Neural cell (in vitro differentiated cells): ENCODE measurements at regions not wholly inside any gene's neighbourhood (a gene's known extent, or its start where the extent isn't known, plus 50 kb on each side); places are given as distances from the start of the nearest gene placed in this dataset.

ENCODE experiments used
- H2AFZ ChIP-seq: fragments of 200-600, 300-800 bp; sonication (generic), shearing (Covaris generic); 2 replicates; pipeline ENCODE4 v1.6.0; 2014; ENCODE audit warnings: low read depth, mild to moderate bottlenecking, antibody characterized with exemption, low read length, moderate library complexity
- H3F3A ChIP-seq: fragments of 200-600 bp; shearing (Covaris generic); 2 replicates; pipeline ENCODE4 v1.6.1; 2016; ENCODE audit warnings: mild to moderate bottlenecking, moderate library complexity, mixed read lengths, antibody characterized with exemption, low read length; ENCODE audit not compliant: insufficient read depth, poor library complexity, severe bottlenecking
- H3K27ac ChIP-seq: fragments of 200-600, 300-800 bp; sonication (generic), shearing (Covaris generic); 2 replicates; pipeline ENCODE4 v1.5.1; 2014; ENCODE audit warnings: mild to moderate bottlenecking, low read length, moderate library complexity
- H3K27me3 ChIP-seq: fragments of 300-800, 200-600 bp; sonication (generic), shearing (Covaris generic); 2 replicates; pipeline ENCODE4 v1.6.0; 2014; ENCODE audit warnings: mild to moderate bottlenecking, low read depth, low read length, moderate library complexity; ENCODE audit not compliant: insufficient read depth
- H3K36me3 ChIP-seq: fragments of 300-800, 200-600 bp; sonication (generic), shearing (Covaris generic); 2 replicates; pipeline ENCODE4 v1.5.1; 2014; ENCODE audit warnings: mild to moderate bottlenecking, antibody characterized with exemption, low read length, moderate library complexity; ENCODE audit not compliant: insufficient read depth
- H3K4me2 ChIP-seq: fragments of 300-800, 200-600 bp; sonication (generic), shearing (Covaris generic); 2 replicates; pipeline ENCODE4 v1.6.0; 2014; ENCODE audit warnings: mild to moderate bottlenecking, low read length
- H3K4me3 ChIP-seq: fragments of 300-800, 200-600 bp; sonication (generic), shearing (Covaris generic); 2 replicates; pipeline ENCODE4 v1.5.1; 2014; ENCODE audit warnings: mild to moderate bottlenecking, low read length, moderate library complexity
- H3K79me2 ChIP-seq: fragments of 200-600 bp; shearing (Covaris generic); replicated peaks from 2 replicates; pipeline ENCODE4 v1.6.0; 2014; ENCODE audit warnings: mild to moderate bottlenecking, low read length, moderate library complexity; ENCODE audit not compliant: insufficient read depth
- H3K9ac ChIP-seq: fragments of 300-800, 200-600 bp; sonication (generic), shearing (Covaris generic); 2 replicates; pipeline ENCODE4 v1.6.1; 2016; ENCODE audit warnings: mild to moderate bottlenecking, low read length, mixed read lengths
- H3K9me2 ChIP-seq: fragments of 200-600 bp; shearing (Covaris generic); 2 replicates; pipeline ENCODE4 v1.6.1; 2016; ENCODE audit warnings: mild to moderate bottlenecking, low read length, mixed read lengths; ENCODE audit not compliant: insufficient read depth
- H3K9me3 ChIP-seq: fragments of 200-600, 300-800 bp; sonication (generic), shearing (Covaris generic); 2 replicates; pipeline ENCODE4 v1.6.1; 2016; ENCODE audit warnings: mild to moderate bottlenecking, mixed run types, low read length, moderate library complexity, mixed read lengths
- H4K20me1 ChIP-seq: fragments of 200-600 bp; shearing (Covaris generic); 2 replicates; pipeline ENCODE4 v1.6.1; 2016; ENCODE audit warnings: mild to moderate bottlenecking, mixed run types; ENCODE audit not compliant: insufficient read depth
- CTCF ChIP-seq: fragments of 450-650 bp; IDR thresholded peaks from 2 replicates; pipeline ENCODE4 v1.5.1; 2014; ENCODE audit warnings: antibody characterized with exemption, mild to moderate bottlenecking, moderate library complexity; ENCODE audit not compliant: poor library complexity, severe bottlenecking
- EP300 ChIP-seq: fragments of 450-650 bp; conservative IDR thresholded peaks from 2 replicates; pipeline ENCODE4 v1.6.1; 2014; ENCODE audit warnings: antibody characterized with exemption, mild to moderate bottlenecking, moderate library complexity; ENCODE audit not compliant: poor library complexity, severe bottlenecking
- EZH2 ChIP-seq: fragments of 200-600, 300-800 bp; shearing (Covaris generic), sonication (generic); IDR thresholded peaks from 2 replicates; pipeline ENCODE4 v1.6.1; 2014; ENCODE audit warnings: antibody characterized with exemption, low read length, borderline replicate concordance, mild to moderate bottlenecking; ENCODE audit not compliant: insufficient read depth, poor library complexity, severe bottlenecking
- MXI1 ChIP-seq: fragments of 450-650 bp; conservative IDR thresholded peaks from 2 replicates; pipeline ENCODE4 v1.6.1; 2014; ENCODE audit warnings: antibody characterized with exemption, mild to moderate bottlenecking; ENCODE audit not compliant: poor library complexity, severe bottlenecking
- POLR2AphosphoS5 ChIP-seq: IDR thresholded peaks from 2 replicates; pipeline ENCODE4 v1.6.1; 2012
- RAD21 ChIP-seq: fragments of 450-650 bp; conservative IDR thresholded peaks from 2 replicates; pipeline ENCODE4 v1.6.1; 2014; ENCODE audit warnings: antibody characterized with exemption, mild to moderate bottlenecking, moderate library complexity
- REST ChIP-seq: IDR thresholded peaks from 2 replicates; pipeline ENCODE4 v1.6.1; 2012; ENCODE audit warnings: borderline replicate concordance
- SMC3 ChIP-seq: fragments of 450-650 bp; conservative IDR thresholded peaks from 2 replicates; pipeline ENCODE4 v1.6.1; 2014; ENCODE audit warnings: antibody characterized with exemption, mild to moderate bottlenecking, moderate library complexity; ENCODE audit not compliant: poor library complexity
- TAF1 ChIP-seq: IDR thresholded peaks from 2 replicates; pipeline ENCODE4 v1.6.1; 2012; ENCODE audit warnings: low read depth

- Histone ChIP-seq H3K9ac (no peak overlapping the region), H4K20me1 (no peaks in the 10 kb centered on the region), H2AFZ (no peak overlapping the region), H3K79me2 (no peaks in the 10 kb centered on the region), H3K36me3 (no peaks in the 10 kb centered on the region), H3K27ac (no peak overlapping the region), H3F3A (no peaks in the 10 kb centered on the region), H3K9me3 (no peaks in the 10 kb centered on the region), H3K9me2 (no peaks in the 10 kb centered on the region), H3K4me3 (no peak overlapping the region), H3K4me2 (no peak overlapping the region), H3K27me3 (no peaks in the 10 kb centered on the region)
- TF ChIP-seq MXI1 (no peak), SMC3 (no peak), CTCF (no peak), TAF1 (no peak), RAD21 (no peak), POLR2AphosphoS5 (no peak), EP300 (no peak), REST (no peak), EZH2 (no peak)
Measured at GRCh38 chr5:18489703-18490102, 855.4 kb downstream of the TAF11L14 start.

- H3K27me3 ChIP-seq, result no peaks in the 10 kb centered on the region
- H2AFZ ChIP-seq, result no peak overlapping the region
Measured at GRCh38 chr5:18491349-18491748, 857.1 kb downstream of the TAF11L14 start.

More at GRCh38 chr5:18491349-18491748, 857.1 kb downstream of the TAF11L14 start:
- Histone ChIP-seq H3K27ac (no peak overlapping the region), H3K9me2 (no peaks in the 10 kb centered on the region), H3K4me3 (no peak overlapping the region), H4K20me1 (no peaks in the 10 kb centered on the region), H3F3A (no peaks in the 10 kb centered on the region), H3K36me3 (no peaks in the 10 kb centered on the region), H3K9ac (no peak overlapping the region), H3K79me2 (no peaks in the 10 kb centered on the region), H3K4me2 (no peak overlapping the region), H3K9me3 (peaks cover 7% of the 10 kb centered on the region)
- TF ChIP-seq TAF1 (no peak), POLR2AphosphoS5 (no peak), CTCF (no peak), REST (no peak), EZH2 (no peak), RAD21 (no peak), MXI1 (no peak), EP300 (no peak), SMC3 (no peak)
